Ureter (tissue), 1 donor: ENCODE measurements at regions not wholly inside any gene's neighbourhood (a gene's known extent, or its start where the extent isn't known, plus 50 kb on each side); places are given as distances from the start of the nearest gene placed in this dataset.
A peak's percentile ranks its signal among the peaks of the same experiment; 100 is the strongest.

Experiments used
- DNase-seq: peaks from one replicate; pipeline ENCODE4 v3.0.0-alpha.2; 2020; ENCODE audit warnings: low spot score
- donor health status: DM: yes; HTN: yes; CAD: no.

DNA sequence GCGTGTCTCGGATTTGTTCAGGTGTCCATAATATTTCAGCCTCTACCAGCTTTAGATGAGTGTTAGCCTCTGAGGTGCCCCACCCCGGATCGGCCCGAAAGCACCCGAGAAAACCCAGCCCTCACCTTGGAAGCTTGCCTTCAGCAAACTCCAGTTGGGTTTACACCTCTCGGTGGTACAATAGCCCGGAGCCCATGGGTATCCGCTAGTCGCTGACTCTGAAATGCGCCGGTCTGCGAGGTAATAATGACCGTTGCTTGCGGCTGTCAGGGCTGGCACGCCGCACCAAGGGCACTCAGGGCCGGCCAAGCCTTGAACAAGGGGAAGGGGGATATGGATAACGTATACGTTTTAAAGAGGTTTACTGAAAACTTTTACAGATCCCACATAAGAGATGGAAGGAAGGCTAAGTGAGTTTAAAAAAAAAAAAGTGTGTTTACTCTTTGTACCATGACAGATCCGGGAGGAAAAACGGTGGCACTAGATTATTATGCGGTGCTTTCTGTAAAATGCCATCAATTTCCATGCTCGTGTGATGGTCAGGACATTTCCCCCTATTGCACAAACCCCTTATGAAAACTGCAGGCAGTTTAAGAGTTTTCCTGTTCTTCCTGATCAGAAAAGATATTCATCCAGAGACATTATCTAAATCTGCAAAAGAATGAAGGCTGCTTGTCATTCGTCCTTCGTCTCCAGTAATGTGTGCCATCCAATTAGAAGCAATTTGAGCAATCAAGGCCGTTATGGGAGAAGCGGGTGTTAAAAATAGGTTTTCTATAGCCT, 124.2 kb downstream of the TMEM161B start:
- no peak for DNase-seq

DNA sequence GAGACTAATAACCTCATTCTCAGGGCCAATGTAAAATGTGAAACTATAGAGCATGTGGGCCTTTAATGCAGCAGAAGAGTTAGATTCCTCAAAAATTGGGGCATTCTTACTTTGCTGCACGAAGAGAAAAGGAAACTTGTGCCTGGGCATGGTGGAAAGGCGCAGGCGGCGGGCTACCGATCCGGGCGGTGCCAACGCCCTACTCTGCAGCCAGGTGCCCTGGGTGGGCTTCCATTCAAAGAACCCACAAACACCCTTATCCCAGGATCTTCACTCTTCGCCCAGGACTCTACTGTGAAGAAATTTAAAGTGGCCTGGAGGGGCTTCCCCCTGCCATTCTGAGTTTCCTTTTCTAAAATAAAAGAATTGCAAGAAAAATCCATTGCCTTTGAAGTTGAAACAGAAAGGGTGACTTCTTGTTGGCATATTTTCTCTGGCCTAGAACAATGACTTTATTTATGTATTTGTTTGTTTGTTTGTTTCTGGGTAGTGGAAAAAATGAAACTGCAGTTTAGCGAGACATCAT, 124.9 kb downstream of the TMEM161B start:
- DNase-seq = no peak

DNA sequence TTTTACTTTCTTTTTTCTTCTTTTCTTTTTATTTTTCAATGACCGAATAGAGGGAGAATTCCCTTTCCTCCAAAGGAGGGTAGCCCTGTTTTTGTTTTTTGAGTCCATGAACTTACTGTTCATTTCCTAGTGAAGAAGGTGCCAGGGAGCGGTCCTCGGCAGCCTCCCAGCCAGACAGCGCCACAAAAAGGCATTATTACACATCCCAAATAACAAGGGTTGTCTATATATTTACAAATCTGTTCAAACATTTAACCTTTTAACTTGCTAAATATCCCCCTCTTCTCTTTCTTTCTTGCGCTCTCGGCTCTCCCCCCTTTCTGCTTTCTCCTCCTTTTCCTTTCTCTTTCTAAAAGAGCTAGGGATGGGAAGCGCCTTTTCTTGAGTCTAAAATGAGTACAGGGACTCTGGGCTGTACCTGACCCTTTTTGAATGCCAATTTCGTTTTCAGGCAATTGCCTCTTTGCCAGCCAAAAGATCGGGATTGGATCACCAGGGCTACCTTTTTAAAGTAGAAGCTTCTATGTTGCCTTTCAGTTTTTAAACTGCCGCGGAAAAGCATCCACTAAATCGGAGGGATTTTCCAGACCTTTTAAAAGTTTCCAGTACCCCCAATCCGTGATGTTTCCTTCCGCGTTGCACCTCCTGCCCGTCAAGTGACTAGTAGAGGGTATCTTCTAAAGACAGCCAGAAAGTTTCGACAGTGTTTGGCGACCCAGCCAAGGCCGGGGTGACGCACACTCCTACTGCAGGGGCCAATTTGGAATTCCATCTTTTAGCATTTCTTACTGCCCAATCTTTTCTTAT, 125.6 kb downstream of the TMEM161B start:
- DNase-seq = no peak

DNA sequence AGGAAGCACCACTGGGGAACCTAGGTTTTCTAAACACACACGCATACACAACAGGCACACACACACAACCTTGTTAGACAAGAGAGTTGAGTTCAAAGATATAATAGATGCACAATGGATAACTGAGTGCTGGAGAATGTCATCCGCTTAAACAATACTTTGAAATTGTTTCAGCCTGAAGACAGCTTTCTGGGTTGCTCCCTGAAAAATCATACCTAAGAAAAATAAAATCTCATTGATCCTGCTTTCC, 126.1 kb downstream of the TMEM161B start:
- no peak for DNase-seq

DNA sequence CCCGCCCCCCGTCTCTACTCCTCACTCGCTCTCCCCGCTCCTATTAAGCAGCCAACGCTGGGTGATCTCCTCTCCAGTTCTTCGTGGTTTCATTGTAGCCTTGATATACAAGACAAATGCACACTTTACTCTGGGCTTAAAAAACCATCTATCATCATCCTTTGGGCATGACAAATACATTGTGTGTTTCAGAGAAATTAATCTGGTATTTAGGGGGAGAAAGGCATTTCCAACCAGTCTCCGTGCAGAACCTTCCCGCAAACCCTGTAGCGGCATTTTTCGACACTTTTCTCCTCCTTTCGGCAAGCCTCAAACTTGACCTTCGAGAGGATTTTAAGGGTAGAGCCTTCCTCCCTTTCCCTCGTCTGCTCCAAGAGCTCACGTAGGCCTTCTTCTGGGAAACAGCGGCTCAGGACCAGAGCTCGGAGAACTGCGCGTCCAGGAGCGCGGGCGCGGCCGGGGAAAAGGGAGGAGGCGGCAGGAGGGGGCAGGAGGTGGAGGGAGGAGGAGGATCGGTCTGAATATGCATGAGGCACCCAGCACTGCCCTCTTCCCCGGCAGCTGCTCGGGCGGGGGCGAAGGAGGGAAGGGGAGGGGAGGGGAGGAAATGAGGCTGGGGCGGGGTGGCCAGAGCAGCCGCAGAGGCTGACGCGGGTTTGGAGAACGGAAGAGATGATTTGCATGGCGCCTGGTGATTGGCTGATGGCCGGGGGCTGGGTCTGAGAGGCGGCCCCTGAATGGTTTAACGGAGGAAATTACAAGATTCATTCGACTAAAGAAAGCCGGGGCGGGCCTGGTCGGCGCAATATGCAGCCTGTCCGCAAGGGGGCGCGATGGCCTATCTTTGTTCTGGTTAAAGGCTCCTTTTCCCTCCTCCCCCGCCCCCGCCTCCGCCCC, 127.5 kb downstream of the TMEM161B start:
- DNase-seq = peak; percentile 96

DNA sequence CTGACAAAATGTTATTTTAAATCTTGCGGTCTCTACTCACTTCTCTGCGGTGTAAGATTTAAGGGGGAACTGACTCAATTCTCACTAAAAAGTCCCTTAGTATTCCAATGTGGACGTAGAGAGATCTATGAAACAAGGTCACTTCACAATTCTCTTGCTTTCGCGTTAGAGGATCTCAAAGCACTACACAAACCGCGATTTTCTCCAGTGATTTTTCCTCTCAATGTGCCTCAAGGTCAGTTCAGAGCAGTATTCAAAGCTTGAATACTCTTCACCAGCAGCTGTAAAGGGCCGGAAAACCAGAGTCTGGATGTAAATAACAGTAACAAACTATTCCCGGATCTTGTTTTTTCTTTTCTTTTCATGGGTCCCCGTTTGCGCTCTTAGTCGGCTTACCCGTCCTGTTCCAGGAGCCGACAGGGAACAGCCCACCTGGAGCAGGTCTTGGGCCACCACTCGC, 128.2 kb downstream of the TMEM161B start:
- no peak for DNase-seq

DNA sequence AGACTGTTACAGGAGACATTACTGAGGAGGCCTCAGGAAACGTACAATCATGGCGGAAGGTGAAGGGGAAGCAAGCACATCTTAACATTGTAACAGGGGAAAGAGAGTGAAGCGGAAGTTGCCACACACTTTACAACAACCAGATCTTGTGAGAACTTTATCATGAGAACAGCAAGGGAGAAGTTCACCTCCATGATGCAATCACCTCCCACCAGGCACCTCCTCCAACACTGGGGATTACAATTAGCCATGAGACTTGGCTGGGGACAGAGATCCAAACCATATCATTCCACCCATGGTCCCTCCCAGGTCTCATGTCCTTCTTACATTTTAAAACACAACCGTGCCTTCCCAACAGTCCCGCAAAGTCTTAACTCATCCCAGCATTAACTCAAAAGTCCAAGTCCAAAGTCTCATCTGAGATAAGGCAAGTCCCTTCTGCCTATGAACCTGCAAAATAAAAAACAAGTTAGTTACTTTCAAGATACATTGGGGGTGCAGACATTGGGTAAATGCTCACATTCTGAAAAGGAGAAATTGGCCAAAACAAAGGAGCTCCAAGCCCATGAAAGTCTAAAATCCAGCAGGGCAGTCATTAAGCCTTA, 138.3 kb downstream of the TMEM161B start:
- no peak for DNase-seq

DNA sequence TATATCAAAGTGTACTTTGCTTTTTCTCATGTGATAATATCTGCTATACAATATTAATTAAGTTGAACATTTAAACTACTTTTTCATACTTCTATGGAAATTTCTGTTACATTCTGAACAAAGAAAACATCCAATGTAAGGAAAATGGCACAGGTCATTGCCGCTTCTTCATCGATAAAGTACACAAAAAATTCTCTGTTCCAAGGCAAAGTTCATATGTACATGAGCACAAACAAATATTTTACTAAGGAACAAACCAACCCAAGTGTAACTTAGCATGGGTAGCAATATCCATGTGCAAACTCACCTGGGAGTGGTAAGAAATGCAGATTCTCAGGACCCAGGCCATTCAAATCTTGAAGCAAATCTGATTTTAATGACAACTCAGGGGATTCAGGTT, 139.8 kb downstream of the TMEM161B start:
- DNase-seq = no peak

DNA sequence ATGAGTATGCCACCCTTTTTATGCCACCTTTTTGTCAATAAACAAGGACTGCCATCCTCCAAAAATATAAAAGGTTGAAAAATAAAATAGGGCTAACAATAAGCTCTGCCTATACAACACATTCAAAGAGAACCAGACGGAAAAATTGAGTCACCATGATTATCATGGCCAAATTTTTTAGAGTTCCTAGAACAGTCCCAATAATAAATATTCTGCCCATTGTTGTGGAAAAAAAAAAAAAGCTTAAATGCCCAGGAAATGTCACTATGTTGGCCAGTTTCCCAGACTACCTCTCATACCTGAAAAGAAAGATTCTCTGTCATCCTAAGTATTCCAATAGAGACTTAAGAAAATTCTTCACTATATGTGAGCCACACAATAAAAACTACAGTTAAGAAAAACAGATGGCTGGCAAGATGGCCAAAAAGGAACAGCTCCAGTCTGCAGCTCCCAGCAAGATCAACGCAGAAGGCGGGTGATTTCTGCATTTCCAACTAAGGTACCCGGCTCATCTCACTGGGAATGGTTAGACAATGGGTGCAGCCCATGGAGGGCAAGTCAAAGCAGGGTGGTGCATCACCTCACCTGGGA, 149.0 kb downstream of the TMEM161B start:
- DNase-seq = no peak

DNA sequence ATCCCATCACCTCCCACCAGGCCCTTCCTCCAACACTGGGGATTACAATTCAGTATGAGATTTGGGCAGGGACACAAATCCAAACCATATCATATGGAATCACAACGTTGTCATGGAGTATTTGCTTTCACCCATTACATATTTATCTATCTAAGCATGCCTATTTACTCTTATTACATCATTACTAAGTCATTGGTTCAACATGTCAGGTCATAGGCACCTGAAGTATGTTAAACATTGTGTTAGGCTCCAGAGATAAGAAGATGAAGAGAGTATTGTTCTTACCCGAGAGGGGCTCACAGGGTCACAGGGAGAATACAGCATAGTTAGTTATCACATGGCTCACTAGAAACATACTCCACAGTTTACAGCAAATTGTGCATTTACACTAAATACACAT, 150.5 kb downstream of the TMEM161B start:
- no peak for DNase-seq

DNA sequence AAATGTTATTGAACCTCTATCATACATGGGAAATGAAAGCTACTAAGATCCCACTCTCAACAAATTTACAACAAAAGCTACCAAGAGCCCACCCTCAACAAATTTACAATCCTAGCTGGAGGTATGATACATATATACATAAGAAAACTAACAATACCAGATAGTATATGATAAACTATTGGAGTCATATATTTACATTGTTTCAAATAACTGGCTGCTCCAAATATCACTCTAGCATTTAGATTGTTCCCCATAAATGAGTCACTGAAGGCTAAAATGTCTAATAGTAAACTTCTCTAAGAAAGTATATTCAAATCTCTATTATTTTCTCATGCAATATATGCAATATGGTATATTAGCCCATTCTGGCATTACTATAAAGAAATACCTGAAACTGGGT, 151.1 kb downstream of the TMEM161B start:
- DNase-seq = no peak

DNA sequence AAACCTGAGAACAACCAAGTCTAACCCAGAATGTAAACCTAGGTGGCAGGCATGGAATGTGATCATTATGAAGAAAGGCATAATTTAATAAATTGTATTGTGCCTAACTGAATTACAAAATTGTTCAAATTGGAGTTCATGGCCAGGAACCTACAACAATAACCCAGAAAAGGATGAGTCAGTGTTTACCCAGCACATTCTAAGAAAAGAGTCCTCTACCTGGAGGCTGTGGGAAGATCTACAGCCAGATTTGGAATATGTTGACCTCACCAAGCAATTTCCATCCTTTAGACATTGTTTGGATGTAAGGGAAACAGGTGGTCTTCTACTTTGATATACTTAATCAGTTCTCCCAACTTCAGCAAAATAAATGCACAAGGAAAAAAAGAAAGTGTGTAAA, 152.2 kb downstream of the TMEM161B start:
- no peak for DNase-seq

DNA sequence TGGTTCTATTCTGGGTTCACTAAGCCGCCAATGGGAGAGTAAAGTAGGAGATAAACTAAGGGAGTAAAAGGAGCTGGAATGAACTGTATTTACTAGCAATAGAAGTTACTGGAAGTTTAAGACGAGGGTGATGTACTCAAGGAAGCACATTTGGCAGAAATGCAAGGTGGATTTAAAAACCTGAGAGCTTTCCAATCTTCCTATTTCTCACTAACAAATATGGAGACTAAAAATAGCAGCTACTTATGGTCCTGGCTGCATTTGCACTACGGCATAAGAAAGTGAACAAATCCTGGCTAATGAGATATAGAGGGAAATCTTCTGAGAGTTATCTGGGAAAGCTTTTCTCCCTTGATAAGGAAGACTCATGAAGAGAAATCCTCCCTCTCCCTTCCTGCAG, 153.4 kb downstream of the TMEM161B start:
- DNase-seq = no peak

DNA sequence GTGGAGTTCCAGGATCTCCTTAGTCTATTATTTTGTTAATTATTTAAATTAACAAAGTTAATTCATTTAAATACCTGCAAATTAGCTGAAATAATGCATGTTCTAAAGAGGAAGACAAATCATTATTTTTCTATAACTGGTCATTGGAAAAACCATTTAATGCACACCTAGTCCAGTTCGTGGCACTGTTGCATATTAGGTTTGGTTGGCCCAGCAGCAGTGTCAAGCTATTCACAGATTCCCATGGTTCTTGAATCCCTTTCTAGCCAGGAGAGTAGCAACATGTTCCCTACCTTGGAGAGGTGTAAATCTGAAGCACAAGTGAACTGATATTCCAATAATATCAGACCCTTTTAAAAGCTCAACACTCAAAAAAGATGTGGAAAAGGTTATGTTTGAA, 155.2 kb downstream of the TMEM161B start:
- no peak for DNase-seq

DNA sequence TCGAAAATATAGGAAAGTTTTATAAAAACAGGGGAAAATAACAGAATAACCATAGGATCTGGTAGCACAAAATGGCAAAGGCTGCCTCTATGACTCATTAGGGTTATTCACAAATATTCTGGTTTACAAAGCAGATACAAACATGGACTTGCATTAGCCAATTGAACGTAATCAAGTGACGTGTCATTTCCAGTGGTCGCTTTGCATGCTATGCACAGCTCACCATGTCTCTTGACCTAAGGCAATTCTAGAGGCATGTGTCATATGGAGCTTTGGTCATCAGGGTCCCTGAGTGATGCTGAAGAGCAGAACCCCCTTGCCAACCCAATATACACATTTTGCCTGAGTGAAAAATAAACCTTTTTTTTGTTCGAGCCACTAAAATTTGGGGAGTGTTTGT, 158.8 kb downstream of the TMEM161B start:
- DNase-seq = no peak

DNA sequence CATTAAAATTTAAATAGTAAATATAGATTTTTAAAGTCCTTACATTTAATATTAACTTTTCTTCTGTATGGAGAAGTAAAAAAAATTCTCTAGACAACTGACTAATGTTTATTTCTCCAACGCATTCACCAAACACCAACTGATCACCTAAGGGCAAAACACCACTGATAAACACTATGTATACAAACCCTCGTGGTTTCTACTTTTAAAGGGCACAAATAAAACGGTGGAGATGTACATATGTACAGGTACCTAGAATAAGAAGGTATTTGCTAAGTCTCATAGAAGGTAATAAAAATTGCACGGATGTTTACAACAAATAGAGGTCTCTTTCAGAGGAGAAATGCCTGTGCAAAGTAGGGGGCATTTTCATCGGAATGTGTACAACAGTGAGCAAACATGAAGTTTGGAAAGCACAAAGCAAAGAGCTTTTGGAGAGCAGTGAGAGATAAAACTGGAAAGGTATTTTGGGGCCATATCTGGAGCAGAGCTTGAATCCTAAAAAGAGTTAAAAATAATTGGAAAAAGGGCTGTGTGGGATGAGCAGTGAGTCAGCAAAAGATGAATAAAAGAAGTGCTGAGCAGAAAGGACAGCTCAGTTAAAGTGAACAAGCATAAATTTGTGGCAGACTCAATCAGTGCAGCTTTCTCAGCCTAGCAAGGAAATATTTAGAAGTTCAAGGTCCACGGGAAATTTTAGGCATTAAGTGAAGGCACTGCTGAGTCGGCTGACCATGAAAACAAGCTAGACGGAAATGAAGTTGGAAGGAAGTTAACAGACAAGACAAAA, 160.0 kb downstream of the TMEM161B start:
- no peak for DNase-seq

DNA sequence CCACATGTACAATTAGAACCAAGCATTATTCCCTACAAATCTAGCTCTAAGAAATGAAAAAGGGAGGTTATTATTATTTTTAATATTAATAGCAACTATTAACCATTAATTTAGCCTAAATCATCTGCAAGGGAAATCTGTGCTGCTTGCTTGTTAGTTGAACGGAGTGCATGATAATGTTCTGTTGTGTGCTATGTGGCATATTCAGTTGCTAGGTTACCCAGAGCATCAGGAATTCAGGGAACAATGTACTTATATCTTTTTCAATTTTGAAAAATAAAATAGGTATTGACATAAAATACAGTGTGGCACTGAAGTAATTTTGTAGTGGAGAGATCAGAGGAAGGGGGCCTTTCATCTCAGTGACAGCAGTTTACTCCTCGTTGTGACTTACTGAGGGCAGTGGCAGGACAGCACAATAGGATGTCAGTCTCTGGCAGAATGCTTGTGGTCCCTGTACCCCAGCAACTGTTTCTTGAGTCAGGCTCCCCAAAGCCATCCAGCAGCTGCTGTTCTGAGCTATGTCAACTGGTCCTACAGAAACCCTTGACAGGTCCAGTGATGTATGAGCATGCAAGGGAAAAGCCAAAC, 173.6 kb downstream of the TMEM161B start:
- DNase-seq = no peak

DNA sequence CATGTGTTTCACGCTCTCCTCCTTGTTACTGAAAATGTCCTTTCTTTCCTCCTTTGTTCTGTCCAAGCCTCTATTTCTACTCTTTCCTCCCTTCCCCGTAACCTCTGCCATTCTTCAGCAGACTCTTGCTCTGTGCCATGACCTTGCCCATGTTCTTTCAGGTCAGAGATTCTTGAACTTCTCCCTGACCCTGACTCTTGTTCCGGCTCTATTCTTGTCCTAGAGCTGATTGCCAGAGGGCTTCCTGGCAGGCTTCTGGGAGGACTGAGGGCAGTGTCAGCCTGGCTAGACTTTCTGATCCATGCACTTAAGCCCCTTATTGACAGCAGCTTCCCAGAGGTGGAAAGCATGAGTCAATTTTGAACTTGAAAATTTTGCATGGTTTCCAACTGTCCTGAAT, 174.2 kb downstream of the TMEM161B start:
- no peak for DNase-seq

DNA sequence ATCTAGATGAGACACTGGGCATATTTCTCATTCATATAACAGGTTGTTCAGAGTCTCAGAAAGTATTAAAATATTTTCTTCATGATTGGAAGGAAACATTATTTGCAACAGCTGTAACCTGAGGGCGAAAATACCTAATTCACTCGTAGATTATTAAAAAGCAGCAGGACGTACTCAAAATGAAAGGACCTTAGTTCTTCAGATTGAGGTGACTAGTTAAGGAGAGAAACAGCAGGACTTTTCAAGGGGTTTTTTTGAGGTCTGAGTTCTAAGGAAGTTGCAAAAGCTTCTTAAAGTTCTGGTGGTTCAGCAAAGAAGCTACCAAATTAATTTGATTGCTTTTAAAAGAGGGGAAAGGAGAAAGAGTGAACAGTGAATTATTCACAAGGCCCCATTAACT, 174.9 kb downstream of the TMEM161B start:
- DNase-seq = no peak

DNA sequence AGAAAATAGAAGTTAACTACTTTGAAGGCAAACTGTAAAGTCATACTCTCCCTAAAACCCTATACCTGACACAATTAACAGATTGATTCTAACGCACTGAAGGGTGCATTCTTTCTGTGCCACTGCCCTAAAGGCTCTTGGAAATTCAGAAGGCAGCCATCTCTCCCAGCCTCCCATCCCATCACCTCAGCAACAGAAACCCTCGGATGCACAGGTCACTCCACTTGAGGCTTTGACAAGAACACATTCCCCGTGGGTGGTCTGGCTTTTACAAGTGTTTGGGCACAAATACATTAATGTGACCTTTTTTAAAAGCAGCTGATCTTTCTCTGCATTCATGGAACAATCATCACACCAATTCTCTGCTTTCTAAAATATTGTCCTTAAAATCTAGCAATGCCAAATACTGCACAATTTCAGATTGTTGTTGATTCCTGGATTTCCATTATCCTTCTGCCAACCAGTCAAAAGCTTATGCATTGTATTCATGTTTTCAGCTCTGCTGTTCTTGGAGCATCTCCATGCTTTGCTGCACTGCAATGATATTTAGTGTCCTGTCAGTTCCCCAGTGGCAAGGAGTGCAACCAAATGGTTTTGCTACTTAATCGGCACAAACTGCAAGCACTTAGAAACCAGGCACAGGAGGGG, 175.6 kb downstream of the TMEM161B start:
- no peak for DNase-seq
